Putamen (tissue), 1 donor: ENCODE measurements at regions not wholly inside any gene's neighbourhood (a gene's known extent, or its start where the extent isn't known, plus 50 kb on each side); places are given as distances from the start of the nearest gene placed in this dataset.
A peak's percentile ranks its signal among the peaks of the same experiment; 100 is the strongest.
"Not testable (repeated sequence)": the region's sequence is repeated elsewhere in the genome, so short reads cannot be mapped to it uniquely, and the experiment has no call there.

Experiments used
- DNase-seq: peaks from one replicate; pipeline ENCODE4 v3.0.0-alpha.2; 2016; ENCODE audit warnings: low spot score

GRCh38 chr7:34207810-34208209 lies 302.5 kb downstream of the BMPER start:
- DNase-seq = no peak

DNA sequence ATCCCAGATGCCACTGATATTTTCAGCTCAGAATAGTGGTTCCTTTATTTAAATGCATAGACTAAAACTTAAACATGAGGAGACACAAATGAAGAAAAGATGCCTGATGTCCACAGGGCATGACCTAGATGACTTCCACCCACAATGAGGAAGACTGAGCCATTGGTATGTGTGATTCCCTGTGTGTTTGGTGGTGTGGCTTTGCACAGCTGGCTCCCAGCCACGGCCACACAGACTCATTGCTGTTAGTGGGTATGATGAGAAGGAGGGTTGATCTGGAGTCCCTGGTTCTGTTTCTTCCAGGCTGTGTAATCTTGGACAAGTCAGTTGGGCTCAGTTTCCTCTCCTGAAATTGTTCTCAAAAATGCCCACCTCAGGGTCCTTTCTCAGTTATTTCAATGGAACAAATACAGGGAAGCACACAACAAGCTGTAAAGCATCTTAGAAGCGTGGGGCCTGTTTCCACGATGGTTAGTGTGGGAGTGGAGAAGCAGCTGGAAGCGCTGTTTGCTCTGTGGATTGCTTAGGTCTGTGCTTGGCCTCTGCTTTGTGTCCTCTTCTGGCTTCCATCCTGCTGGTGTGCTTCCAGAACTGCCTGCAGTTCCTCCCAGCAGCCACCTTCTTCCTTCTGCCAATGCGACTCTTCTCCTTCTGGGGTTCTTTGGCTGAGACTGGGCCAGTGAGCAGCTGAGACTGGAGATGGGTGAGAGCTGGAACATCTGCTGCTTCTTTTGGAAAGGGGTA lies 303.7 kb downstream of the BMPER start:
- no peak for DNase-seq

DNA sequence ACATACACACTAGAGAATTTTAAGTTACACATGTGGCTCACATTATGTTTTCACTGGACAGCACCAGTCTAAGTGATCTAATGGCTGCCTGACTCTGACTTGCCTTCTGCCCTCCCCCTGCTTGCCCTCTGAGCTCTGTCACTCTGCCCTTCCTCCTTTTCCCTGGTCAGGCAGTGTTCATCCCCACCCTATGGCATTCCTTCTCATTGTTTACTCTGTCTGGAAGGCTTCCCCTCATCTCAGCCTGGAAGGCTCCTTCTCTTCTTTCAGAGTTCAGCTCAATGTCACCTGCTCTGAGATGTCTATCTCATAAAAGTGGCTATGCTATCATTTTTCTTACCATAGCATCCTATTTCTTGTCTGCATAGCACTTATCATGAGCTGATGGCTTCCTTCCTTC lies 305.7 kb downstream of the BMPER start:
- DNase-seq = no peak

- DNase-seq = no peak
These were observed 312.6 kb downstream of the BMPER start for GRCh38 chr7:34217972-34218371.

- no peak for DNase-seq
These were observed 313.9 kb downstream of the BMPER start for GRCh38 chr7:34219153-34219718.

- no peak for DNase-seq
These were observed 315.3 kb downstream of the BMPER start for GRCh38 chr7:34220506-34221185.

- DNase-seq = no peak
These were observed 317.0 kb downstream of the BMPER start for GRCh38 chr7:34222316-34222715.

DNA sequence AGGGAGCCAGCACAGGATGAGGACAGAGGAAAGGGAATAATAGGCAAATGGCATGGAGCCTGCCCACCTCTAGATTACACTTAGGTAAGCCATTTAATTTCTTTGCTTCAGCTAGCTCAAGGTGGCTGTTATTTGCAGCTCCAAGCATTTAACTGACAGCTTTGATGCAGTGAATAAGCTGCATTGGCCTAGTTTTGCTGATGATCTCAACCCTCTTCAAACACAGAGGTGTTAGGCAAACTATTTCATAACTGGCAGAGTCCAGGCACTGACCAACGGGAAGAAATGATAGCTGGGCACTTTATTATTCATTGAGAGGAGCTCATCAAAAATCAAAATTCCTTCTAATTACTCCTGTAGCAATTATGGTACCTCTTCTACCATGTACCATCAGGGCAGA lies 317.4 kb downstream of the BMPER start:
- no peak for DNase-seq

DNA sequence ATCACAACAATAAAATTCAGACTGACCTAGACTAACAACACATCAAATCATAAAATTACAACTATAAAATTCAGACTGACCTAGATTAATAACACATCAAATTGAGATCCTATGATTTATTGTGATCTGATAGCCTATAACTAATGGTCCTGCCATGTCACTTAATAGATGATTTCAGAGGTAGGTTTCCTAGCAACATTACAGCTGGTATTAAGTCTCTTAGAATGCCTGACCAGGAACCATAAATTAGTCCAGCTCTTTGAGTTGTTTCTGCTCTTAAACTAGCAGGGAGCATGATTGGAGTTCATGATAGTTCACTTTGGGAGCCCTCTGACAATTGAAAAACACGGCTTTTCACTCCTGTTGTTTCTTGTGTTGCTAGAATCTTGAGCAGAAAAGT lies 318.9 kb downstream of the BMPER start:
- no peak for DNase-seq

GRCh38 chr7:34225193-34225592 lies 319.9 kb downstream of the BMPER start:
- no peak for DNase-seq

DNA sequence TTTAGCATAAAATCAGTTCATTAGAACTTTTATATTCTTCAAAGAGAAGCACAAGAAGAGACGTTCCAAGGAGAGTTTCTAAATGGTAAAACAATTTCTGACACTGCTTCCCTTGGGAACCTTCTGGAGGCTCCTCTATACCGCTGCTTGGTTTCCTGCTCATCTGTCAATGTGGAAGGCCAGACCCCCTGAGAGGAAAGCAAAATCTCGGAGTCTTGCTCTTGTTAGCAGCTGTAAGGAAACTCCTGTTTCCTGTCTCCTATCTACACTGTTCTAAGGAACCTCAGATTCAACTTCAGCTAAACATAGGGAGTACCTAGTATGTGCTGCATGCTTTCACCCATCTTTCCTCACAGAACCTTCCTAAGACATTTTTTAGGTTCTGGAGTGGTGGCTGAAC lies 322.2 kb downstream of the BMPER start:
- DNase-seq = no peak

GRCh38 chr7:34235101-34235500 lies 329.8 kb downstream of the BMPER start:
- not testable (repeated sequence) for DNase-seq

GRCh38 chr7:34236057-34236456 lies 330.7 kb downstream of the BMPER start:
- DNase-seq = no peak

GRCh38 chr7:34236839-34237492 lies 331.6 kb downstream of the BMPER start:
- peak; percentile 32 for DNase-seq

GRCh38 chr7:34237493-34237849 lies 332.1 kb downstream of the BMPER start:
- DNase-seq = no peak

DNA sequence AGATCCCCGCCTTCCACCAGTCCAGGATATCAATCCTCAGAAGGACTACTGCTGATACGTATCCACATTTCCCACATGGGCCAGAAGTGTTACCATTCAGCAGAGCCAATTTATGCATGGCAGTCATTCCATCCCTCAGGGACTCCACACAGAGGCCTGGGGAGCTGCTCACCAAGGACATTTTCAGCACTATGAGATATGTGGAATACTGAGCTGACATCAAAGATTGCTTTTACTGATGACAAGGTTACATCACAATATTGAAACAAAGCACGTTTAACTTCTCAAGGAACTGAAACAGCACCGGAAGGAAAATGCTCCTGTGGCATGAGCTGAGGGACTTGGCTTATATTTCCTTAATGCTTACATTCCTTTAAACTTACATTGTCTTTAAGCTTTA lies 335.1 kb downstream of the BMPER start:
- DNase-seq = no peak

- DNase-seq = no peak
These were observed 337.1 kb downstream of the BMPER start for GRCh38 chr7:34242391-34242790.

- no peak for DNase-seq
These were observed 339.9 kb downstream of the BMPER start for GRCh38 chr7:34245246-34245645.

GRCh38 chr7:34247468-34247867 lies 342.1 kb downstream of the BMPER start:
- DNase-seq = no peak

DNA sequence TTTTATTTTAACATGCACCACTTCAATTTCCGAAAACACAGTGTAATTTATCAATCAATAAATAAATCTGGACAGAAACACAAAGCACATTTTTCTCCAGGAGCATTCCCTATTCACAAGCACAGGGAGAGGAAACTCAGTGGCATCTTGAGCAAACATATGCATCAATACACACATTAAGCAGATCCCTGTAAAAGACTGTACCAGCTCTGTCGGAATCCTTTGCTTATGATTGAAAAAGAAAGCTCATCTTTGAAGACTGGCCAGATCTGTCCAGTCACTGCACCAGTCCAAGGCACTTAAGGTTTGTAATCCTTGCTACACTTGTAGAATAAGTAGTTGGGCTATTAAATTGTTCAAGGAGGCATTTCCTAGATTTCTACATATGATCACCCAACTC lies 343.9 kb downstream of the BMPER start:
- DNase-seq = no peak

GRCh38 chr7:34260279-34260678 lies 354.9 kb downstream of the BMPER start:
- no peak for DNase-seq

GRCh38 chr7:34263168-34263567 lies 357.8 kb downstream of the BMPER start:
- DNase-seq = no peak

GRCh38 chr7:34269084-34269483 lies 363.7 kb downstream of the BMPER start:
- no peak for DNase-seq
